GM21360 (cell line): ENCODE measurements at regions not wholly inside any gene's neighbourhood (a gene's known extent, or its start where the extent isn't known, plus 50 kb on each side); places are given as distances from the start of the nearest gene placed in this dataset.
"Not testable (repeated sequence)": the region's sequence is repeated elsewhere in the genome, so short reads cannot be mapped to it uniquely, and the experiment has no call there.

Experiments
- ATAC-seq: cut with Tn5 transposase; IDR thresholded peaks from one replicate; pipeline ENCODE4 v1.9.1; 2021; ENCODE audit warnings: mild to moderate bottlenecking, moderate library complexity; ENCODE audit not compliant: unreplicated experiment

DNA sequence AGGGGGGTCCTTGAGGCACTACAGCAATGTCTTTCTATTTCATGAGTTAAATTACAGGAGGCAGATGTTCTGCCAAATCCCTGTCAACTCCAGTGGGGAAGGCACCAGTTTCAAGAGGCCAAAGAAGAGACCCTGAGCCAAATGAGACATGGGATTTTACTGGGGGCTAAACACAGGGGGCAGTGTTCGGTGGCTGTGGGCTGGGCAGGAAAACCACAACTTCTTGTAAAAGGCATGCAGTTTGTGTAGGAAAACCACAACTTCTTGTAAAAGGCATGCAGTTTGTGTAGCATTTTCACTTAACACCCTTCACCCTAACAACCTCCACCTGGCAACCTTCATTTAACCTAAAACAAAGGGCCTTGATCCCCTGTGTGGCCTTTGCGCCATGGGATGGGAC is 61.0 kb downstream of the POLR2M start:
- ATAC-seq: no peak

DNA sequence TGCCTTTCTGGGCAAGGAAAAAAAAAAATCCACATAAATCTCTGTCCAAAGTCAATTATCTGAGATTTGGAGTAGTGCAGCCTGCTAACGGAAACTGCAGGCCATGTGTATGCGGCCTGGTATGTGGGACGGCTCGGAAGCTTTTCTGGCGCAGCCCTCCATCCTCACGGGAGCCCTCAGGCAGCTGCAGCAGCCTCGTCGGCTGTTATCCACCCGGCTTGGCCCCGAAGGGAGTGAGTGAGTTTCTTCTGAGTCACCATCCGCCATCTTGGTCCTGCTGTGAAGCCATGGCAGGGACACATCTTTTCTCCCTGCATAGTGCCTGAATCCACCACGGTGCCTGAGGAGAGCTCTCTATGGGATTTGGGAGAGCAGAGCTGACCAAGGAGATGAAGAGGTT is 62.8 kb downstream of the POLR2M start:
- no peak for ATAC-seq

DNA sequence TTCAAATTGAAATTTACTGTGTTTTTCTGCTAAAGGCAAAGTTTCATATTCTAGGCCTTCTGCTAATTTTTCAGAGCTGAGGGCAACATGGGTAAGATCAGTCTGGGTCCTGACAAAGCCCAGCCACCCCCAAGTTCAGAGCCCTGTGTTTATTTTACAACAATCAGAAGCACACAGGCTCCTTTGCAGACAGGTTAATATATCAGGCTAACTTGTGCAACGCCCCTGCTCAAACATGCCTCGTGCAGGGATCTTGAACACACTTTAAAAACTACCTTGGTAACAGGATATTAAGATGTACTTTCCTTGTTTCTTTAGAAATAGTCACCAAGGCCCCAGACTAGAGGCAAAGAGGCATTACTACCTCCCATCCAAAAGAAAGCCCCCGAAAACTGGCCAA is 64.0 kb downstream of the POLR2M start:
- no peak for ATAC-seq

DNA sequence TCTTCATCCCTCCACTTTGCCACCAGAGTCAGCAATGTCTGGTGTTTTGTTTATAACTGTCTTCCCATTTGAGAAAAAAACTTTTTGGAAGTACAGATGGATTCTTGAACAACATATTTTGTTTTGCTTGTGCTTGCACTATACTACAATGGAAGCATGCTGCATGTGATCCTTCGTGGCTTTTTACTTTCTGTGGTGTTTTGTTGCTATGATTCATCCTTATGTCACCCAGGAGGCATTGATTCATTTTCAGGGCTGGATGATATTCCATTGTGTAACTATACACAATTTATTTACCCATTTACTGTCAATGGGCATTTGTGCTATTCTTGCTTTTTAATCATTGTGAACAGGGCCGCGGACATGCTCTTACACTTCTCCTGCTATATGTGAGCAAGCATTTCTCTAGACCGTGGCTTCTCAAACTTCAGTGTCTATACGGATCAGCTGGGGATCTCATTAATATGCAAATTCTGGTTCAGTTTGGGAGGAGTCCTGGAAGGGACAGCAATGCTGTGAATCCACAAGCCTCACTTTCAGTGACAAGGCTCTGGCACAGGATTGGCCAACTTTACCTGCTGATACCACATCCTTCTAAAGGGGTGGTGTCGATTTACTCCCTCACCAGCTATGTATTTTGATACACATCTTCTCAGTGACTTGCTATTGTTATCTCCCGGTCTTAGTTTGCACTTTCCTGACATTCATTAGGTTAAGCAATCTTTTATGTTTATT is 65.9 kb downstream of the POLR2M start:
- no peak for ATAC-seq

DNA sequence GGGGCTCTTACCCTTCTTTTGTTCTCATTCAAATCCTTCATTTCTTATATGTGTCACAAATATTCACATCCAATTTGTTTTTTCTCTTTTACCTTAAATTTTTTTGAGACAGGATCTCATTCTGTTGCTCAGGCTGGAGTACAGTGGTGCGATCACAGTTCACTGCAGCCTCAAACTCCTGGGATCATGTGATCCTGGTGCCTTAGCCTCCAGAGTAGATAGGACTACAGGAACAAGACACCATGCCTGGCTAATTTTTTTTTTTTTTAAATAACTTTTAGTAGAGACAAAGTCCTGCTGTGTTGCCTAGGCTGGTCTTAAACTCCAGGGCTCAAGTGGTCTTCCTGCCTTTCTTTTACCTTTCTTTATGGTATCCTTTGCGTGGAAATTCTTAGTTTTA is 66.5 kb downstream of the POLR2M start:
- no peak for ATAC-seq

DNA sequence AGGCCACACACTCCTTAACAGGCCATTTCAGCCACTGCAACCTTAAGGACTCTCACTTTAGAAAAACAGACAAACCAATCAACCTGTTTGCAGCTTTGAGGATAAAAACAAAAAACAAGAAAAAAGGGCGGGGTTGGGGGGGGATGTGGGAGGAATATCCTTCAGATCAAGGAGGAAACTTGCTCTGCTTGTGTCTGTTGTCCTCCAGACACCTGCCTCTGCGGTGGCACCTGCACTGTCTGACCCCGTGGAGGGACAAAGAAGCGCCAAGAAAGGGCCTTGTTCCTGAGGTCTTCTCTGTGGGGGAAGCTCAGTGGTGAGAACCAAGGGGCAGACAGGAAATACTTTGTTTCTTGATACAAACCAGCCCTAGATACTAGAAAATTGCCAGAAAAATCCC is 70.5 kb downstream of the POLR2M start:
- no peak for ATAC-seq

DNA sequence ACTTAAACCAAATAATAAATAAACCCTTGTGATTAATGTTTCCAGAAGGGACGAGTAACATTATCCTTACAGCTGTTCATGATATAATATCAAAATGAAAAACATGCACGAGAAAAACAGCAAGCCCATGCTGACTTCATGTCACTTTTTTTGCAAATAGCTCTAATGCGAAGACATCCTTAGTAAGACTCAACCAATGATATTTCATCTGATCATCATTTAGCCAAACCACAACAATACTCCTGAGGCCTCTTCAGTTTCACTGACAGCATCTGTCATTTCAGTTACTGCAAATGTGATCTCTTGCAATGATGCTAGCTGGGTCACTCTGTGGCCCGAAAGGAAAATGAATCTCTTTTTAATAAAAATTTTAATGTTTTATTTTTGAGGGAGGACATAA is 74.0 kb downstream of the POLR2M start:
- no peak for ATAC-seq

DNA sequence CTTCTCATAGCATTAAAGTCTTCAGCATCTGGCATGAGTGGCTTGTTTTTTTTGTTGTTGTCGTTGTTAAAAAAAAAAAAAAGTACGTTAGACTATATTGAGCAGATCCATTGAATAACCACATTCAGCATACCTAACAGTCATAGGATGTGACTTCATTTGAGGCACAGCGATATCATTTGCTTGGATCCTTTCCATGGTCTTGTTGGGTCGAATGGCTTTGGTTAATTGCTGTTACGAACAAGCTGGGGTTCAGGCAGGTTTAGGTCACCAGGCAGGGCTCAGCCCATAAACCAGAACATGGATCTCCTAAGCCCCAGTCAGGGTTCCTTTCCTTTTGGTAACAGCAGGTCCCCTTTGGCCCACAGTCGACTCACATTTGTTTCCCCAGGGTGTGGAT is 76.2 kb downstream of the POLR2M start:
- no peak for ATAC-seq

DNA sequence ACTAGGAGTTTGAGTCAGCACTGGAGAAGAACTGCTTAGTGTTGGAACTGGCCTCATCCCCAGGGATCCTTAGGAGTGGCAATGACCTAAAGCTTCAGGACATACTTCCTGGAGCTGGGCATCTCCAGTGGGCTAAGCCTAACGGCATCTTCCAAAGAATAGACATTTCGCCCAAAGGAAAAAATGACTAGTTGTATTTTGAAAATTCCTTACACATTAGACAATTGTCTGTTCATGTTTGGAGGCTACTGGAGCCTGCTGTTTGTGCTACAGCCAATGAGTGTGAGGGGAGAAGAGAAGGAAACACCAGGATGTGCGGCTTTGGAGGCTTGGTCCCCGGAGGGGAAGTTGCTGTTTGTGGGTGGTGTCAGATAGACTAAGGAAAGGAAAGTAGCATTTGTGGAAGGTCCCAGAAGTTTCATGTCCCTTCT is 77.6 kb downstream of the POLR2M start:
- no peak for ATAC-seq

DNA sequence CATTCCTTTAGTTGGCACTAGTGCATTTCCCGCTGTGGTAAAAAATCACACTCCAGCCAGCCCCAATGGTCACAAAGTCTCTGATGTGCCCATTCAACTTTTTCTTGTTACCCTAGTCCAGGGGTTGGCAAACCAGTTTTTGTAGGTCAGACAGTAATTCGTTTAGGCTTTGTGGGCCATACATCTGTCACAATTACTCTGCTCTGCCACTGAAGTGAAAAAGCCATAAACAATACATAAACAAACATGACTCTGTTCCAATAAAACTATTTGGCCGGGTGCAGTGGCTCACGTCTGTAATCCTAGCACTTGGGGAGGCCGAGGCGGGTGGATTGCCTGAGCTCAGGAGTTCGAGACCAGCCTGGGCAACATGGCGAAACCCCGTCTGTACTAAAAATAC is 78.5 kb downstream of the POLR2M start:
- no peak for ATAC-seq

DNA sequence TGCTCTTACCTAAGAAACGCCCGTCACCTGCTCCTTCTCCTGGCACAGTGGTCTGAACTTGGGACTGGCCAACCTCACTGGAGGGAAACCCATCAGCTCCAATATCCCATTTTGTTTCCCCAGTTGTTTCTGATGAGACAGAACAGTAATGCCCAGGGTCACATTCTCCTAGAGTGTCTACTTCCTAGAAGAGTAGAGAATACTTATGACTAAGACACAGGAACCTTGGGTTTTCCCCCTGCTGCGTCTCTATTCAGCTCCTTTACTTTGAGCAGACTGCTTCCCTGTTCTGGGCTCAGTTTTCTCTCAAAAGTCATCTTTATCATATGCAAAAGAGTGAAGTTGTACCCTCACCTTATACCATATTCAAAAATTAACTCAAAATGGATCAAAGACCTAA is 79.4 kb downstream of the POLR2M start:
- ATAC-seq: no peak

DNA sequence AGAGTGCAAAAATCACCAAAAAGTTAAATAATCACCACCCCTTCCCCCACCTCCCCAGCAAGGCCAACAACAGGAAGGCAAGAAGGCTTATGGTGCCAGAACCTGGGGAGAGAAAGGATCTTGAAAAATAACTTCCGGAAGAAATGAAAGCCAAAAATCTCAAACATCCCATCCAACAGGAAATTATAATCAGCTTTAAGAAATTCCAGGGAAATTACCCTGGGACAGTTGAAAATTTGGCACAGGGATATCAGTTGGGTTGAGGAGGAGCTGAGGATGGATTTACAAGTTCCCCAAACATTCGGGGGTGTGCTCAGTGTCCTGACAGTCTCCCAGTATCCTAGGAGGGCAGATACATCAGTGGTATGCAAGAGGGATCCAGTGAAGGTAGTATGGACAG is 82.7 kb downstream of the POLR2M start:
- ATAC-seq: no peak

DNA sequence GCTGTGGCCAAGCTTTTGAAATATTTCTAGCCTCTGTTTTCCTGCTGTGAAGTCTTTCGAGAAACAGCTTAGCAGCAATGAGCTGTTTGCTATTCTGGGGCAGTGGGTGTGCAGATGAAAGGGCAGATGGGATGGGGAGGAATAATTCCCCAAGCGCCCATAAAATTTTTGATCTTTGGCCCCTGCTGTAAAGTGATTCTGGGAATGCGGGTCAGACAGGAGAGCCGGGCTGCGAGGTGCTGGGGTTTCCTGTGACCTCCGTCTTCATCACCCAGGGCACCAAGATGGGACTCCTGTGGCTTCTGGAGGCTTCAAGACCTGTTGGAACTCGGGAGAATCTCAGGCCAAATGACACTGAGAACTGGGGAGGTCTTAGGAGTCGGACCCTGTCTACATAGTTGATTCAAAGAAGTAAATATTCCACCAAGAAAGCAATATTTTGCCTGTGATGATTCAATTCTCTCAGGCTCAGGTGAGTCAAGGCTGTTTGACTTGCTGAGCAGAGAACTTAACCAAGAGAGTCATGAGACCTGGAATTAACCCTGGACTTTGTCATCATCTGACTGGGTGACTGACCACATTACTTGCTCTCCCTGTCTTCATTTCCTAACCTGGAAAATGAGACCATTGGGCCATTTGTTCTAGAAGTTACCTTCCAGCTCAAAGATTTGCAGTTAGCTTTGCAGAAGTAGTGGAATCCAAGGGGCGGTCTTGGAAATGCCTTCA is 86.4 kb downstream of the POLR2M start:
- ATAC-seq: no peak

DNA sequence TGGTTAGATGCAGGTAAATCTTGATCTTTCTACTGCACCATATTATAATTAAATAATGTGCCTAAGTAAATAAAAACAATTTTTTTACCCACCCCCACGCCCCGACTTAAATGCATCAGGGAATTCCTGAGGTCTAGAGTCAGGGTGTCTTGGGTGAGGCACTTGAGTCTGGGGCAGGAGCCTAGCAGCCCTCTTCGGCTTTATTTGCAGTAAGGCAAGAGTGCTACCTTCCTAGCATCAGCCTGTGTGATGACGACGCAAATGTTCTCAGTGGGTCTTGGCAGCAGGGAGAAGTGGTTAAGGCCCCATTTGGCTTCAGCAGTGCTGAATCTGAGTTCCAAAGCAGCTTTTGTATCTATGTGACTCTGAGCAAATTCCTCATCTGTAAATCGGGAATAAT is 88.7 kb downstream of the POLR2M start:
- ATAC-seq: no peak

DNA sequence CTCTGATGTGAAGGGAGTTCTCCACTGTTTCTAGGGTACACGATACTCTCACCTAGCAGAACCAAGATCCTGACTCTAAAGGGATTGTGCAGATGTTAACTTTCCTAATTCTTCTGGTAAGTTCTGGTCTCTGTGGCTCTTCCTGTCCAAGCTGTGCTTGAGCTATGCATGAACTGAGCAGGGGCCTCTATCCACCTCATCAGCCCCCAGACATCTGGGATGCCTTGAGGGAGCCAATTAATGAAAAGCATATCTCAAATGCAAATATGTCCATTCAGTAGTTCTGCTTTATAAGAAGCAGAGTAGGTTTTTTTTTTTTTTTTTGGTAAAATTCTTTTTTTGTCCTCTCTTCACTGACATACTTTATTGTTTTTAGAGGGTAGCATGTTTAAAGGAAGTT is 89.6 kb downstream of the POLR2M start:
- no peak for ATAC-seq

DNA sequence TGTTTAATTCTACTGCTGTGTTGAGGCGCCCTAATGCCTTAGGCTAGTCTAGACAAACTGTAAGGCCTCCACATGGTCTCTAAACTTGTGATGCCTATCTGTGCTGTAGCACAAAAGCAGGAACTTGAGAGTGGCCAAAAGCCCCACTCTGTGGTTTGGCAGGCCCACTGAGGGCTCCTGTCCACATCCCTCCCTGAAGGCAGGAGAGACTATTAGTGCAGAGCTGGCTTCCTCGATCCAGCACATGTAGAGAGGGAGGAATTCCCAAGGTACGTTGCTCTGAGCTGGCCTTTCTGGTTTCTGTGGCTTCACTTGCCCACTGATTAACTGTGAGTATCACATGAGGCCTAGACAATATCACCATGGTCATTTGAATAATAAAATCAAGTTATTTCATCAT is 90.6 kb downstream of the POLR2M start:
- no peak for ATAC-seq

DNA sequence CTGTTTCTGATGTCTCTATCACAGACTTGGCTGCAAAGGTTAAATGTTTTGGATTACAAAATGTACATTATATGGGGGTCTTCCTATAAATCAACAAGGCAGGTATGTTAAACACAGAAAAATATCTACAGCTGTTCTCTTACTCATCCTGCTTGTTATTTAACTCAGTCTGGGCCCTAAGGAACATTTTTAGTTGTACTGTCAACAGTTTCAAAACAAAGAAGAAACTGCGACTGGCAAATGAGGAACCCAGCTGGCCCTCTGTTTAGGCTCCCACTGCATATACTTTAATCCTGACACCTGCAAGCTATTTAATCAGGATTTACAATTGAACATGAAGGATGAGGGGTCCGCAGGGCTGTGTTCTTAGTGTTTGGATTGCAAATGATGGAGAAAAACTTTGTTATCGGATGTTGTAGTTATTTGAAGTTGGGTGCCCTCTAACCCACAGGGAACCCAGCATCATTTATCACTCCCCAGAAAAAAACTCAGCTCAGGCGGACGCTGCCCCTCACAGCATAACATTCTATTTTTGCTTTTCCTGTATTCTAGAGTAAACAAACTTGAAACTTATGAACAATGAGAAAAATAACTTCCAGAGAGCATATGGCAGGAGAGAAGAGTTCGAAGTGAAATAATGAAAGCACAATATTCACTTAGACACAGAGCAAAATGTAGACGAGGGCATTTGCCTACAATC is 91.2 kb downstream of the POLR2M start:
- no peak for ATAC-seq

DNA sequence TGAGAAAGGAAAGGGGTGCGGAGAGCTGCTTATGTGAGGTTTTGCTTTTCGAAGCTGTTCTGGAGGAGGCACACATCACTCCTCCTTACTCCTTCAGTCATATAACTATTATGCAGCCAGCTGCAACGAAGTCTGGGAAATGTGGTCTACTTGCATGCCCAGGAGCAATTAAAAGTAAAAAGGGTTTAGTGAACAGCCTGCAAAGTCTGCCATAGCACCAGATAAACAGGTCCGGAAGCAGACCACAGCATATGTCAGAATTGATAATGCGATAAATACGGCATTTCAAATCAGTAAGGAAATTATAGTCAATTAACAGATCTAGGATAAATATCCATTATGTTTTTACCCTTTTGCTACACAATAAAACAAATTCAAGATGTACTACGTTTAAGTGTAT is 99.5 kb downstream of the POLR2M start:
- ATAC-seq: no peak

DNA sequence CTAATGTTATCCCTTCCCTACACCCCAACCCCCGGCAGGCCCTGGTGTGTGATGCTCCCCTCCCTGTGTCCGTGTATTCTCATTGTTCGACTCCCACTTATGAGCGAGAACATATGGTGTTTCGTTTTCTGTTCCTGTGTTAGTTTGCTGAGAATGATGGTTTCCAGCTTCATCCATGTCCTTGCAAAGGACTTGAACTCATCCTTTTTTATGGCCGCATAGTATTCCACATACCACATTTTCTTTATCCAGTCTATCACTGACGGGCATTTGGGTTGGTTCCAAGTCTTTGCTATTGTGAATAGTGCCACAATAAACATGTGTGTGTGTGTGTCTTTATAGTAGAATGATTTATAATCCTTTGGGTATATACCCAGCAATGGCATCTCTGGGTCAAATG is 102.8 kb downstream of the POLR2M start:
- ATAC-seq: not testable (repeated sequence)

DNA sequence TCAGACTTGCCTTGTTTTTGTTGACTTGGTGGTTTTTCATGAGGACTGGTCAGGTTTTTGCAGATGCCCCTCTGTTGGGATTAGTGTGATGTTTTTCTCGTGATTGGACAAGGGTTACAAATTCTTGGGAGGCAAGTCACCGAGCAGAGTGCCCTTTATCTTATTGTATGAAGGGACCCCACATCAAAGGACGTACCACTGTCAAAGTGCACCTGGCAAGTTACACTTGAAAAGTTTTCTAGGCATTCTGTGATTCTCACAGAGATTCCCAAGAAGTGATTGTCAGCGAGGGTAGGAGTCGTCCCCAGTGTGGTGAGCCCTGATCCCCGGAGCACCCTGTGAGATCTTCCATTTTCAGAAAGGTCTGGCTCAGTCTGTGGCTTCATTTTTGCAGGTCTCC is 110.1 kb downstream of the POLR2M start:
- ATAC-seq: no peak

DNA sequence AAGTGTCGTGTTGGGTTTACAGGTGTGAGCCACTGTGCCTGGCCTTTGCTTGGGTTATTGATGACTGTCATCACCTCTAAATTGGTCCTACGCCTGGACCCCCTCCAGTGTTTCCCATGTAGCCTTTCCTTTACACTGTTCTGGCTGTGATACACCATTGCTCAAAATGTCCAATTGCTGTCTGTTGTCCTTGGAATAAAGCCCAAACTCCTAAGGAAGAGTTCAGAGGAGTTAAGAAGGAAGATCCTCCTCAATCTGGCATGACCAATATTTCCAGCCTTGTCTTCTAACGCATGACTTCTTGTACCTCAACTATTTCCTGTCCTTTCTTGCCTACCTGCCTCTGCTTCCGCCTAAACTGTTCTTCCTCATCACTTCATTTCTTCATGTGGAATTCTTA is 113.1 kb downstream of the POLR2M start:
- no peak for ATAC-seq

DNA sequence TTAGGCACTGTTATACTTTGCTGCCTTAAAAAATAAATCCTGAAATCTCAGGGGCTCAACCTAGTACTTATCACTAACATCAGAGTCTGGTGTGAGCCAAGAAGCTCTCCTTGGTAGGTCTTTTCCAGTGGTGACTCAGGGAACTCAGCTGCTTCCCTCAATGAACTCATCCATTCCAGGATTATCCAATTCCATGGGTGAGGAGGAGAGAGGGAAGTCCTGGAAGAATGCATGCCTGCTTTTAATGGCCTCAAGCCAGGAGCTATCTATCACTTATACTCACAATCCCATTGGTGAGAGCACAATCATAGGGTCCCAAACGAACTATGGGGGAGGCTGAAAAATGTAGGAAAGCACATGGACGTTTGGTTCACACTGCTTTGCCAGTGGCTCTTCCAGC is 113.6 kb downstream of the POLR2M start:
- ATAC-seq: no peak
